SK-N-SH (cell line): ENCODE measurements at regions not wholly inside any gene's neighbourhood (a gene's known extent, or its start where the extent isn't known, plus 50 kb on each side); places are given as distances from the start of the nearest gene placed in this dataset.

Source experiments
- CTCF ChIA-PET: fragments of 300-600, 350-600 bp; formaldehyde crosslinking; extraction: SDS; loops from one replicate; lab custom pipeline; 2021; lab: Yijun Ruan, JAX
- POLR2A ChIA-PET: fragments of 350-600 bp; sonication (Branson Sonifier 250); formaldehyde crosslinking; extraction: SDS; loops from one replicate; lab custom pipeline; 2020; ENCODE audit warnings: antibody characterized with exemption, inconsistent platforms; lab: Yijun Ruan, JAX
- DNase-seq: peaks from one replicate; pipeline ENCODE4 v3.0.0; 2012
- H2AFZ ChIP-seq: fragments of 200-600 bp; sonication (generic); 2 replicates; pipeline ENCODE4 v1.8.1; 2016; ENCODE audit warnings: antibody characterized with exemption, mild to moderate bottlenecking, low read depth
- H3F3A ChIP-seq: fragments of 200-600 bp; sonication (generic); replicated peaks from 2 replicates; pipeline ENCODE3; 2016; ENCODE audit warnings: antibody characterized with exemption, mild to moderate bottlenecking; ENCODE audit not compliant: insufficient read depth
- H3K27ac ChIP-seq, 2 experiments: fragments of 200-500 bp in 1 of 2; fragments of 200-600 bp in 1 of 2; sonication (Bioruptor generic) in 1 of 2; sonication (generic), shearing (Covaris generic) in 1 of 2; 2 replicates each; pipeline versions ENCODE4 v1.5.1 to v1.6.1; 2014 to 2016; ENCODE audit warnings: low read depth in 2 of 2, inconsistent platforms in 1 of 2, low read length in 1 of 2, mild to moderate bottlenecking in 1 of 2, mixed read lengths in 1 of 2
- H3K27me3 ChIP-seq: fragments of 200-600 bp; sonication (generic), shearing (Covaris generic); 2 replicates; pipeline ENCODE4 v1.6.1; 2016; ENCODE audit warnings: mixed run types; ENCODE audit not compliant: insufficient read depth
- H3K36me3 ChIP-seq, 2 experiments: fragments of 200-500 bp in 1 of 2; fragments of 200-600 bp in 1 of 2; sonication (Bioruptor generic) in 1 of 2; sonication (generic) in 1 of 2; replicated peaks in 1 of 2; 2 replicates each; pipeline versions ENCODE3 to v1.5.1; 2014 to 2016; ENCODE audit warnings: low read length in 1 of 2, mild to moderate bottlenecking in 1 of 2; ENCODE audit not compliant: insufficient read depth in 2 of 2, control insufficient read depth in 1 of 2
- H3K4me1 ChIP-seq, 2 experiments: fragments of 200-500 bp in 1 of 2; fragments of 200-600 bp in 1 of 2; sonication (Bioruptor generic) in 1 of 2; sonication (generic), shearing (Covaris generic) in 1 of 2; 2 replicates each; pipeline versions ENCODE4 v1.5.1 to v1.6.1; 2014 to 2016; ENCODE audit warnings: low read depth in 1 of 2, low read length in 1 of 2, mixed run types in 1 of 2; ENCODE audit not compliant: insufficient read depth in 2 of 2, control insufficient read depth in 1 of 2
- H3K4me2 ChIP-seq: fragments of 200-600 bp; sonication (generic), shearing (Covaris generic); 2 replicates; pipeline ENCODE4 v1.6.1; 2017; ENCODE audit warnings: mixed run types
- H3K4me3 ChIP-seq, 2 experiments: fragments of 200-500 bp in 1 of 2; fragments of 200-600 bp in 1 of 2; sonication (Bioruptor generic) in 1 of 2; sonication (generic), shearing (Covaris generic) in 1 of 2; 2 replicates each; pipeline versions ENCODE4 v1.5.1 to v1.8.1; 2014 to 2016; ENCODE audit warnings: low read depth in 2 of 2, inconsistent platforms in 1 of 2, low read length in 1 of 2, mild to moderate bottlenecking in 1 of 2, mixed read lengths in 1 of 2, moderate library complexity in 1 of 2
- H3K79me2 ChIP-seq: fragments of 200-600 bp; sonication (generic); 2 replicates; pipeline ENCODE4 v1.8.1; 2017; ENCODE audit warnings: mild to moderate bottlenecking; ENCODE audit not compliant: insufficient read depth
- H3K9ac ChIP-seq: fragments of 200-600 bp; sonication (generic); 2 replicates; pipeline ENCODE4 v1.6.1; 2017; ENCODE audit warnings: mixed run types
- H3K9me2 ChIP-seq: fragments of 200-600 bp; sonication (generic); 2 replicates; pipeline ENCODE4 v1.6.1; 2017; ENCODE audit warnings: mixed run types
- H3K9me3 ChIP-seq: fragments of 200-600 bp; sonication (generic); 2 replicates; pipeline ENCODE4 v1.6.1; 2017; ENCODE audit warnings: mixed run types, mild to moderate bottlenecking, moderate library complexity
- H4K20me1 ChIP-seq: fragments of 200-600 bp; sonication (generic); 2 replicates; pipeline ENCODE4 v1.6.1; 2017; ENCODE audit warnings: mild to moderate bottlenecking, mixed run types; ENCODE audit not compliant: insufficient read depth
- CHD2 ChIP-seq: fragments of 150-350 bp; IDR thresholded peaks from 2 replicates; pipeline ENCODE4 v1.6.1; 2018; ENCODE audit warnings: low read length; ENCODE audit not compliant: partially characterized antibody
- CTCF ChIP-seq: fragments of 200-600 bp; sonication (generic); IDR thresholded peaks from 2 replicates; pipeline ENCODE4 v1.6.1; 2017; ENCODE audit warnings: antibody characterized with exemption, mild to moderate bottlenecking, moderate library complexity
- EZH2phosphoT487 ChIP-seq: fragments of 200-600 bp; sonication (generic); IDR thresholded peaks from 2 replicates; pipeline ENCODE4 v1.6.1; 2017; ENCODE audit warnings: low read depth, mixed run types, mild to moderate bottlenecking, antibody characterized with exemption, moderate library complexity, borderline replicate concordance
- FOSL2 ChIP-seq: IDR thresholded peaks from 2 replicates; pipeline ENCODE4 v1.4.0; 2012; ENCODE audit warnings: low read depth, mild to moderate bottlenecking, moderate library complexity, borderline replicate concordance
- GABPA ChIP-seq: IDR thresholded peaks from 2 replicates; pipeline ENCODE4 v1.4.0; 2012; ENCODE audit warnings: low read depth, mild to moderate bottlenecking
- GATA2 ChIP-seq: sonication (generic); formaldehyde crosslinking; IDR thresholded peaks from 2 replicates; pipeline ENCODE4 v1.5.0; 2020; ENCODE audit warnings: mild to moderate bottlenecking, missing genetic modification reagents
- IRF3 ChIP-seq: fragments of 150-350 bp; IDR thresholded peaks from 2 replicates; pipeline ENCODE4 v1.6.1; 2016; ENCODE audit warnings: mild to moderate bottlenecking, low read depth, low read length
- JUND ChIP-seq: IDR thresholded peaks from 2 replicates; pipeline ENCODE4 v1.4.0; 2012
- MAX ChIP-seq: IDR thresholded peaks from 2 replicates; pipeline ENCODE4 v1.4.0; 2012; ENCODE audit warnings: low read depth
- MEF2A ChIP-seq: IDR thresholded peaks from 2 replicates; pipeline ENCODE4 v1.4.0; 2012; ENCODE audit warnings: low read depth, borderline replicate concordance
- POLR2AphosphoS5 ChIP-seq: IDR thresholded peaks from 2 replicates; pipeline ENCODE4 v1.6.1; 2012; ENCODE audit warnings: low read depth, low read length
- SIN3A ChIP-seq: IDR thresholded peaks from 2 replicates; pipeline ENCODE4 v1.6.1; 2012; ENCODE audit warnings: low read depth, mild to moderate bottlenecking, low read length, moderate library complexity, borderline replicate concordance
- TAF1 ChIP-seq: IDR thresholded peaks from 2 replicates; pipeline ENCODE4 v1.6.1; 2012; ENCODE audit warnings: low read depth, mild to moderate bottlenecking, low read length, moderate library complexity, borderline replicate concordance
- TCF12 ChIP-seq: IDR thresholded peaks from 2 replicates; pipeline ENCODE4 v1.4.0; 2012
- TEAD4 ChIP-seq: IDR thresholded peaks from 2 replicates; pipeline ENCODE4 v1.4.0; 2012; ENCODE audit warnings: mild to moderate bottlenecking, borderline replicate concordance; ENCODE audit not compliant: insufficient read depth
- ZBTB33 ChIP-seq: IDR thresholded peaks from 2 replicates; pipeline ENCODE4 v1.4.0; 2012; ENCODE audit warnings: low read depth, borderline replicate concordance
- WGBS: methylation state at CpG from one replicate; pipeline ENCODE4 v1.1.6; 2017; ENCODE audit warnings: low lambda C conversion rate; 5-methylcytosine and 5-hydroxymethylcytosine counted together
- TF ChIP-seq, protein P1 (sequence below): IDR thresholded peaks from 2 replicates; pipeline ENCODE4; 2012

DNA sequence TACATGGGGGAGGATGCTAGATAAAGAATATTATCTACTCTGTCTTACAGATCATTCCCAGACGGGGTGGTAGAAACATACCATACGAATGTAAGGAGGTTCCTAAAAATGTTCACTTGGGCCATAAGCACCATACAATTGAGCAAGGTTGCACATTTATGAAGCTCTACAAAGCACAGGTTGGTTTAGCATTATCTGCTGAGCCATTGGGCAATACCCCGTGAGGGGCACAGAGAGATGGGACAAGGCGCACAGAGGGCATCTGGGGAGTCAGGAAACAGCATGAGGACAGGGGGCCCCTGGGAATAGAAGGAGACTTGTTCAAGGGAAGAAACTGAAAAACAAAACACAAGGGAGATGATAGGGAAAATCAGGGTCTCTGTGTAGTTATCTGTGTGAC is 305.3 kb downstream of the TRIML1 start:
- Histone ChIP-seq H2AFZ (0 out of 2 replicates have a peak overlapping the region, but pooled peaks have one; percentile 62), H3K4me3 (0 out of 4 replicates have a peak overlapping the region, but pooled peaks of 1 of the 2 experiments have one; percentile 44), H3F3A (peaks cover 16% of the 10 kb centered on the region), H3K79me2 (no peaks in the 10 kb centered on the region), H3K27me3 (no peaks in the 10 kb centered on the region), H3K9ac (peak overlapping the region; percentile 41; the same call in 1 of the 2 replicates), H3K4me2 (peak overlapping the region; percentile 75), H3K36me3 (no peaks in the 10 kb centered on the region), H3K27ac (peak overlapping the region in 1 of 2 experiments; percentile 80; a peak in 2 of 4 replicates), H3K9me3 (no peaks in the 10 kb centered on the region), H3K9me2 (no peaks in the 10 kb centered on the region), H3K4me1 (peaks cover 4 to 16% of the 10 kb centered on the region in 2 experiments; a peak in 3 of 4 replicates), H4K20me1 (no peaks in the 10 kb centered on the region)
- POLR2A ChIA-PET: no interaction called here
- TF ChIP-seq ZBTB33 (no peak), GABPA (no peak), MEF2A (no peak), IRF3 (no peak), JUND (no peak), TAF1 (no peak), TCF12 (no peak), MAX (no peak), TEAD4 (no peak), FOSL2 (no peak), EZH2phosphoT487 (no peak), SIN3A (no peak), CTCF (no peak), POLR2AphosphoS5 (no peak), GATA2 (CRISPR knock-in tag) (no peak), CHD2 (no peak)
- TF ChIP-seq, protein P1, sequence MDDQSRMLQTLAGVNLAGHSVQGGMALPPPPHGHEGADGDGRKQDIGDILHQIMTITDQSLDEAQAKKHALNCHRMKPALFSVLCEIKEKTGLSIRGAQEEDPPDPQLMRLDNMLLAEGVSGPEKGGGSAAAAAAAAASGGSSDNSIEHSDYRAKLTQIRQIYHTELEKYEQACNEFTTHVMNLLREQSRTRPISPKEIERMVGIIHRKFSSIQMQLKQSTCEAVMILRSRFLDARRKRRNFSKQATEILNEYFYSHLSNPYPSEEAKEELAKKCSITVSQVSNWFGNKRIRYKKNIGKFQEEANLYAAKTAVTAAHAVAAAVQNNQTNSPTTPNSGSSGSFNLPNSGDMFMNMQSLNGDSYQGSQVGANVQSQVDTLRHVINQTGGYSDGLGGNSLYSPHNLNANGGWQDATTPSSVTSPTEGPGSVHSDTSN: no peak
- 51% methylated on average over 4 of the region's 4 CpGs for WGBS
- no peak for DNase-seq
- CTCF ChIA-PET: no interaction called here
